Hepatocyte (in vitro differentiated cells): ENCODE measurements at regions not wholly inside any gene's neighbourhood (a gene's known extent, or its start where the extent isn't known, plus 50 kb on each side); places are given as distances from the start of the nearest gene placed in this dataset.

Experiments used
- DNase-seq: peaks from one replicate; pipeline ENCODE4 v3.0.0-alpha.2; 2016; ENCODE audit warnings: low spot score
- H2AFZ ChIP-seq: fragments of 200-600 bp; sonication (generic); 2 replicates; pipeline ENCODE4 v1.6.0; 2016; ENCODE audit warnings: antibody characterized with exemption, mild to moderate bottlenecking
- H3K27ac ChIP-seq: fragments of 200-600 bp; sonication (generic); 2 replicates; pipeline ENCODE4 v1.5.1; 2016; ENCODE audit warnings: mild to moderate bottlenecking
- H3K27me3 ChIP-seq: fragments of 200-600 bp; sonication (generic); 2 replicates; pipeline ENCODE4 v1.6.1; 2016
- H3K36me3 ChIP-seq: fragments of 200-600 bp; sonication (generic); replicated peaks from 2 replicates; pipeline ENCODE4 v1.5.1; 2016; ENCODE audit warnings: low read depth; ENCODE audit not compliant: insufficient read depth
- H3K4me1 ChIP-seq: fragments of 200-600 bp; sonication (generic); 2 replicates; pipeline ENCODE4 v1.5.1; 2016; ENCODE audit warnings: mild to moderate bottlenecking, moderate library complexity; ENCODE audit not compliant: insufficient read depth
- H3K4me2 ChIP-seq: fragments of 200-600 bp; sonication (generic); 2 replicates; pipeline ENCODE4 v1.6.0; 2016
- H3K4me3 ChIP-seq: fragments of 200-600 bp; sonication (generic); 2 replicates; pipeline ENCODE4 v1.5.1; 2016; ENCODE audit warnings: mild to moderate bottlenecking
- H3K79me2 ChIP-seq: fragments of 200-600 bp; sonication (generic); 2 replicates; pipeline ENCODE4 v1.6.0; 2017; ENCODE audit warnings: mild to moderate bottlenecking
- H3K9me2 ChIP-seq: fragments of 200-600 bp; sonication (generic); replicated peaks from 2 replicates; pipeline ENCODE4 v1.6.0; 2017; ENCODE audit warnings: mild to moderate bottlenecking; ENCODE audit not compliant: insufficient read depth
- H3K9me3 ChIP-seq: fragments of 200-600 bp; sonication (generic); 2 replicates; pipeline ENCODE4 v1.5.1; 2016; ENCODE audit warnings: low read depth, mild to moderate bottlenecking
- H4K20me1 ChIP-seq: fragments of 200-600 bp; sonication (generic); 2 replicates; pipeline ENCODE4 v1.6.0; 2016; ENCODE audit warnings: mild to moderate bottlenecking; ENCODE audit not compliant: insufficient read depth, poor library complexity, severe bottlenecking
- EZH2 ChIP-seq: fragments of 200-600 bp; sonication (generic); IDR thresholded peaks from 2 replicates; pipeline ENCODE4 v1.6.1; 2016; ENCODE audit warnings: antibody characterized with exemption, mild to moderate bottlenecking, borderline replicate concordance
- EZH2phosphoT487 ChIP-seq: fragments of 200-600 bp; sonication (generic); IDR thresholded peaks from one replicate; pipeline ENCODE4 v1.6.1; 2018; ENCODE audit warnings: antibody characterized with exemption, mild to moderate bottlenecking, low read depth, moderate library complexity; ENCODE audit not compliant: unreplicated experiment, severe bottlenecking
- WGBS: methylation state at CpG from one replicate; pipeline ENCODE4 v1.1.6; 2016; ENCODE audit warnings: low lambda C conversion rate; ENCODE audit errors: missing lambda C conversion rate; 5-methylcytosine and 5-hydroxymethylcytosine counted together
- TF ChIP-seq, protein P1 (sequence below): fragments of 200-600 bp; sonication (generic); IDR thresholded peaks from 2 replicates; pipeline ENCODE4 v1.5.1; 2016; ENCODE audit warnings: antibody characterized with exemption, mild to moderate bottlenecking; ENCODE audit not compliant: poor library complexity

DNA sequence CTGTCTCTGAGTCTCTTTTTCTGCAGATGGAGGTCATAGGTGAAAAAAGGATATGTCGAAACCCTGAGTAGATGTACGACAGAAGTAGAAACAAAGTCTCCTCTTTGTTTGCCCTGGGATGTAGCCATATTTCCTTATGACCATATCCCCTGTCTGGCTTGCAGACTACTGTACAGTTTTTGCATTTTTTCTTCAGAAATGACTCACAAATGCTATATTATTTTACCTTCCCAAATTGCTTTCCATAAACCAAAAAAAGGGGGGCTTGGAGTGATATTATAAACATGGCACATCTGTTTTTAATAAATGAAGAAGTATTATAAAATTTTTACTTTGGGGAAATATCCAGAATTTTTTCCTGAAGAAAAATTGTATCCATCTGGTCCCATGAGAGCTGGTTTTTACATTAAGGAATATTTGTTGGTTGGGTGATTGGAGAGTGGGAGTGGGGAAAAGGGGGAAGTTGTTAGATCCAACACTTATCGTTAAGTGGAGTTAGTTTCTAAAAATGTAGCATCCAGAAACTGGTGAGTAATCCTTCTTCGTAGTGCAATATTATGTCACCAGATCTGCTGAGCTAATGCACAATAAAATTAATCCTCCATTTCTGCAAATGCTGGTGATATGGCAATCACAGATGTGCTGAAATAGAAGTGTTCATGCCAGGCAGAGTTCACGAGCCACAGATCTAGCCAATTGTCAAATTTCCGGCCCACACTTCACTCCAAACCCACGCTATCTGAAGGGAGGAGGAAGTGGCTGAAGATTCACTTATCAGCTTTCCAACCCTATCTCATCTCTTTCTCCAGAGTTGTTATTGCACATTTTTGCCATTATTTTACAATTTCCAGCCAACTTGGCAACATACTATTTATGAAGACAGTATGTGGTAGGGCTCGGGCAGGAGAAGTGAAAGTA, 313.6 kb upstream of the ATP11B start:
- H4K20me1 ChIP-seq: no peaks in the 10 kb centered on the region
- WGBS: 71% methylated on average over 8 of the region's 8 CpGs
- H3K79me2 ChIP-seq: no peaks in the 10 kb centered on the region
- no peaks in the 10 kb centered on the region for H3K9me2 ChIP-seq
- H3K27ac ChIP-seq: no peak overlapping the region
- no peaks in the 10 kb centered on the region for H3K36me3 ChIP-seq
- no peak overlapping the region for H3K4me2 ChIP-seq
- H2AFZ ChIP-seq: no peak overlapping the region
- no peak for DNase-seq
- TF ChIP-seq, protein P1, sequence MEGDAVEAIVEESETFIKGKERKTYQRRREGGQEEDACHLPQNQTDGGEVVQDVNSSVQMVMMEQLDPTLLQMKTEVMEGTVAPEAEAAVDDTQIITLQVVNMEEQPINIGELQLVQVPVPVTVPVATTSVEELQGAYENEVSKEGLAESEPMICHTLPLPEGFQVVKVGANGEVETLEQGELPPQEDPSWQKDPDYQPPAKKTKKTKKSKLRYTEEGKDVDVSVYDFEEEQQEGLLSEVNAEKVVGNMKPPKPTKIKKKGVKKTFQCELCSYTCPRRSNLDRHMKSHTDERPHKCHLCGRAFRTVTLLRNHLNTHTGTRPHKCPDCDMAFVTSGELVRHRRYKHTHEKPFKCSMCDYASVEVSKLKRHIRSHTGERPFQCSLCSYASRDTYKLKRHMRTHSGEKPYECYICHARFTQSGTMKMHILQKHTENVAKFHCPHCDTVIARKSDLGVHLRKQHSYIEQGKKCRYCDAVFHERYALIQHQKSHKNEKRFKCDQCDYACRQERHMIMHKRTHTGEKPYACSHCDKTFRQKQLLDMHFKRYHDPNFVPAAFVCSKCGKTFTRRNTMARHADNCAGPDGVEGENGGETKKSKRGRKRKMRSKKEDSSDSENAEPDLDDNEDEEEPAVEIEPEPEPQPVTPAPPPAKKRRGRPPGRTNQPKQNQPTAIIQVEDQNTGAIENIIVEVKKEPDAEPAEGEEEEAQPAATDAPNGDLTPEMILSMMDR: no peak
- no peak for TF ChIP-seq EZH2
- no peak overlapping the region for H3K4me3 ChIP-seq
- no peaks in the 10 kb centered on the region for H3K9me3 ChIP-seq
- H3K27me3 ChIP-seq: no peaks in the 10 kb centered on the region
- H3K4me1 ChIP-seq: peaks cover 3% of the 10 kb centered on the region

GRCh38 chr3:182482705-182483104, 310.6 kb upstream of the ATP11B start:
- TF ChIP-seq EZH2: no peak
- no peak for TF ChIP-seq EZH2phosphoT487
- TF ChIP-seq, protein P1: no peak
- 60% methylated on average over 5 of the region's 5 CpGs for WGBS
- Histone ChIP-seq H3K4me2 (no peak overlapping the region), H3K4me1 (peaks cover 16% of the 10 kb centered on the region), H3K4me3 (no peak overlapping the region), H4K20me1 (no peaks in the 10 kb centered on the region), H3K79me2 (no peaks in the 10 kb centered on the region), H2AFZ (no peak overlapping the region), H3K27ac (no peak overlapping the region), H3K9me2 (no peaks in the 10 kb centered on the region), H3K27me3 (no peaks in the 10 kb centered on the region), H3K9me3 (no peaks in the 10 kb centered on the region), H3K36me3 (no peaks in the 10 kb centered on the region)
- no peak for DNase-seq

DNA sequence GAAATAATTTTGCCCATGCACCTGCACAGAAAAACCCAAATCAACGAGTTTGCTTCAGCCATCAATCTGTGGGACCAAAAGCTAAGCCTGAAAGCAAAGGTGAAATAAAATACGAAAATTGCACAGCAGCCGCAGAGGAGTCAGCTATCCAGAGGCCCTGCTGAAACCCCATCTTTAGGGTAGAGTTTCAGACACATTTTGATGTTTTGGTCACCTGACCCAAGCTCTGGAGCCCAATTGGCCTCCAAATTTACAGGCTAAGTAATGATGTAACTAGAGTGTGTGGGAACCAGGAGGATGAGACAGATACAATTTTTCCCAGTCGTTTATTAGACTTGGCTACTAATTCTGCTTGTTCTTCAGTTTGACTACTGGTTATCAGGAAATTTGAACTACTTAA, 308.6 kb upstream of the ATP11B start:
- Histone ChIP-seq H3K27ac (no peak overlapping the region), H3K4me1 (peaks cover 12% of the 10 kb centered on the region), H3K9me3 (no peaks in the 10 kb centered on the region), H3K4me3 (no peak overlapping the region), H4K20me1 (no peaks in the 10 kb centered on the region), H3K9me2 (no peaks in the 10 kb centered on the region), H2AFZ (no peak overlapping the region), H3K36me3 (no peaks in the 10 kb centered on the region), H3K4me2 (no peak overlapping the region), H3K79me2 (no peaks in the 10 kb centered on the region), H3K27me3 (no peaks in the 10 kb centered on the region)
- DNase-seq: no peak
- 77% methylated on average over 4 of the region's 4 CpGs for WGBS
- TF ChIP-seq EZH2 (no peak), EZH2phosphoT487 (no peak)
- TF ChIP-seq, protein P1: no peak
